Loucy (cell line): ENCODE measurements at regions not wholly inside any gene's neighbourhood (a gene's known extent, or its start where the extent isn't known, plus 50 kb on each side); places are given as distances from the start of the nearest gene placed in this dataset.
"Not testable (repeated sequence)": the region's sequence is repeated elsewhere in the genome, so short reads cannot be mapped to it uniquely, and the experiment has no call there.

Experiments used
- H2AFZ ChIP-seq: fragments of 200-600 bp; sonication (generic); 2 replicates; pipeline ENCODE4 v1.6.0; 2016; ENCODE audit warnings: antibody characterized with exemption, mild to moderate bottlenecking, low read length, moderate library complexity
- H3F3A ChIP-seq: fragments of 200-600 bp; 2 replicates; pipeline ENCODE4 v1.6.0; 2016; ENCODE audit warnings: antibody characterized with exemption, low read depth, mild to moderate bottlenecking
- H3K27me3 ChIP-seq: fragments of 200-600 bp; sonication (generic); 2 replicates; pipeline ENCODE4 v1.6.1; 2014; ENCODE audit warnings: low read length, mild to moderate bottlenecking; ENCODE audit not compliant: insufficient read depth, poor library complexity, severe bottlenecking
- H3K36me3 ChIP-seq: fragments of 200-600 bp; sonication (generic); 2 replicates; pipeline ENCODE4 v1.6.1; 2016; ENCODE audit warnings: low read length; ENCODE audit not compliant: insufficient read depth
- H3K4me1 ChIP-seq: fragments of 200-600 bp; sonication (generic); 2 replicates; pipeline ENCODE4 v1.5.1; 2014; ENCODE audit warnings: low read length, mild to moderate bottlenecking; ENCODE audit not compliant: insufficient read depth, poor library complexity, severe bottlenecking
- H3K4me2 ChIP-seq: fragments of 200-600 bp; sonication (generic); 2 replicates; pipeline ENCODE4 v1.6.0; 2014; ENCODE audit warnings: antibody characterized with exemption, low read length, low read depth, mild to moderate bottlenecking; ENCODE audit not compliant: poor library complexity, severe bottlenecking
- H3K4me3 ChIP-seq: fragments of 200-600 bp; sonication (generic); 2 replicates; pipeline ENCODE4 v1.5.1; 2014; ENCODE audit warnings: low read length, mild to moderate bottlenecking, mixed read lengths; ENCODE audit not compliant: poor library complexity, severe bottlenecking
- H3K79me2 ChIP-seq: fragments of 200-600 bp; sonication (generic); 2 replicates; pipeline ENCODE4 v1.6.1; 2014; ENCODE audit warnings: low read length; ENCODE audit not compliant: insufficient read depth
- H3K9ac ChIP-seq: fragments of 200-600 bp; sonication (generic); 2 replicates; pipeline ENCODE4 v1.6.0; 2014; ENCODE audit warnings: mild to moderate bottlenecking, low read depth, low read length, moderate library complexity; ENCODE audit not compliant: poor library complexity, severe bottlenecking
- H3K9me2 ChIP-seq: fragments of 200-600 bp; sonication (generic); replicated peaks from 2 replicates; pipeline ENCODE4 v1.6.1; 2016; ENCODE audit warnings: low read depth, low read length, mixed read lengths
- H3K9me3 ChIP-seq: fragments of 200-600 bp; sonication (generic); 2 replicates; pipeline ENCODE4 v1.6.1; 2014; ENCODE audit warnings: mild to moderate bottlenecking, antibody characterized with exemption, low read length, low read depth; ENCODE audit not compliant: insufficient read depth
- H4K20me1 ChIP-seq: fragments of 200-600 bp; sonication (generic); 2 replicates; pipeline ENCODE4 v1.6.0; 2014; ENCODE audit warnings: antibody characterized with exemption, low read length, mild to moderate bottlenecking; ENCODE audit not compliant: insufficient read depth, poor library complexity, severe bottlenecking
- CTCF ChIP-seq: fragments of 200-600 bp; sonication (generic); conservative IDR thresholded peaks from 2 replicates; pipeline ENCODE4 v1.5.1; 2014; ENCODE audit warnings: mild to moderate bottlenecking, antibody characterized with exemption, low read length
- EZH2phosphoT487 ChIP-seq: fragments of 200-600 bp; IDR thresholded peaks from 2 replicates; pipeline ENCODE4 v1.6.1; 2018; ENCODE audit warnings: antibody characterized with exemption, mild to moderate bottlenecking, moderate library complexity, borderline replicate concordance

- Histone ChIP-seq H3K9me3 (no peaks in the 10 kb centered on the region), H3K4me2 (no peak overlapping the region), H2AFZ (no peak overlapping the region), H3K4me1 (no peaks in the 10 kb centered on the region), H3F3A (no peaks in the 10 kb centered on the region), H3K36me3 (no peaks in the 10 kb centered on the region), H3K79me2 (no peaks in the 10 kb centered on the region), H4K20me1 (no peaks in the 10 kb centered on the region), H3K9ac (no peak overlapping the region), H3K4me3 (no peak overlapping the region), H3K9me2 (no peaks in the 10 kb centered on the region; the same call in 1 of the 2 replicates), H3K27me3 (no peaks in the 10 kb centered on the region)
- TF ChIP-seq CTCF (no peak), EZH2phosphoT487 (no peak)
Observed at GRCh38 chr20:12849225-12849910, 159.4 kb upstream of the SPTLC3 start.

GRCh38 chr20:12857643-12858042 is 151.1 kb upstream of the SPTLC3 start:
- not testable (repeated sequence) for H3K27me3 ChIP-seq, H3K4me3 ChIP-seq, H3K36me3 ChIP-seq, H3K9me2 ChIP-seq, H4K20me1 ChIP-seq, H3K9me3 ChIP-seq, H3K4me1 ChIP-seq, H3K79me2 ChIP-seq, H2AFZ ChIP-seq, H3K9ac ChIP-seq, H3K4me2 ChIP-seq, H3F3A ChIP-seq

- Histone ChIP-seq H3K36me3 (no peaks in the 10 kb centered on the region), H3K4me2 (no peak overlapping the region), H2AFZ (no peak overlapping the region), H3K4me3 (no peak overlapping the region), H3K4me1 (no peaks in the 10 kb centered on the region), H3K9me2 (no peaks in the 10 kb centered on the region), H3F3A (no peaks in the 10 kb centered on the region), H3K9me3 (no peaks in the 10 kb centered on the region), H4K20me1 (no peaks in the 10 kb centered on the region), H3K9ac (no peak overlapping the region), H3K27me3 (no peaks in the 10 kb centered on the region), H3K79me2 (no peaks in the 10 kb centered on the region)
- TF ChIP-seq EZH2phosphoT487 (no peak), CTCF (no peak)
Observed at GRCh38 chr20:12860619-12861247, 148.0 kb upstream of the SPTLC3 start.

GRCh38 chr20:12869669-12870068 is 139.1 kb upstream of the SPTLC3 start:
- no peak overlapping the region for H2AFZ ChIP-seq
- H3K79me2 ChIP-seq = no peaks in the 10 kb centered on the region
- no peaks in the 10 kb centered on the region for H4K20me1 ChIP-seq
- H3K27me3 ChIP-seq = no peaks in the 10 kb centered on the region
- H3F3A ChIP-seq = no peaks in the 10 kb centered on the region
- TF ChIP-seq EZH2phosphoT487 (no peak), CTCF (no peak)
- no peak overlapping the region for H3K9ac ChIP-seq
- no peaks in the 10 kb centered on the region for H3K9me2 ChIP-seq
- H3K4me3 ChIP-seq = no peak overlapping the region
- H3K36me3 ChIP-seq = no peaks in the 10 kb centered on the region
- H3K9me3 ChIP-seq = no peaks in the 10 kb centered on the region
- no peak overlapping the region for H3K4me2 ChIP-seq
- H3K4me1 ChIP-seq = no peaks in the 10 kb centered on the region
